ENCODE measurements at regions not wholly inside any gene's neighbourhood (a gene's known extent, or its start where the extent isn't known, plus 50 kb on each side); places are given as distances from the start of the nearest gene placed in this dataset.

- Histone ChIP-seq H3K9me3 (no peaks in the 10 kb centered on the region), H3K27me3 (replicated peaks; ENCODE audit: insufficient read depth) (no peaks in the 10 kb centered on the region), H3K4me3 (no peak overlapping the region), H3K4me1 (ENCODE audit: control insufficient read depth in 1 of 2, low read depth in 2 of 2) (no peaks in the 10 kb centered on the region), H3K36me3 (no peaks in the 10 kb centered on the region), H3K27ac (no peak overlapping the region)
- DNase-seq (ENCODE audit: low spot score) (no peak), ATAC-seq (ENCODE audit: insufficient number of reproducible peaks, low FRiP score, low read depth) (no peak)
- no peak for TF ChIP-seq CTCF (IDR thresholded peaks at IDR 0.05)
Observed at GRCh38 chr5:8767111-8767510, 778.8 kb downstream of the SEMA5A start.

GRCh38 chr5:8767746-8768145 is 778.1 kb downstream of the SEMA5A start:
- no peak overlapping the region for H3K27ac ChIP-seq
- no peaks in the 10 kb centered on the region for H3K9me3 ChIP-seq
- no peak overlapping the region for H3K4me3 ChIP-seq
- no peaks in the 10 kb centered on the region for H3K4me1 ChIP-seq (ENCODE audit: control insufficient read depth in 1 of 2, low read depth in 2 of 2)
- no peak for ATAC-seq (ENCODE audit: insufficient number of reproducible peaks, low FRiP score, low read depth)
- no peaks in the 10 kb centered on the region for H3K27me3 ChIP-seq (replicated peaks; ENCODE audit: insufficient read depth)
- no peaks in the 10 kb centered on the region for H3K36me3 ChIP-seq
- TF ChIP-seq CTCF (IDR thresholded peaks at IDR 0.05), result no peak
- DNase-seq (ENCODE audit: low spot score), result no peak

- Histone ChIP-seq H3K4me1 (ENCODE audit: control insufficient read depth in 1 of 2, low read depth in 2 of 2) (no peaks in the 10 kb centered on the region), H3K36me3 (no peaks in the 10 kb centered on the region), H3K27me3 (replicated peaks; ENCODE audit: insufficient read depth) (no peaks in the 10 kb centered on the region), H3K9me3 (no peaks in the 10 kb centered on the region), H3K27ac (no peak overlapping the region), H3K4me3 (no peak overlapping the region)
- no peak for TF ChIP-seq CTCF (IDR thresholded peaks at IDR 0.05)
- ATAC-seq (ENCODE audit: insufficient number of reproducible peaks, low FRiP score, low read depth) (no peak), DNase-seq (ENCODE audit: low spot score) (no peak)
Observed at GRCh38 chr5:8769631-8770030, 776.2 kb downstream of the SEMA5A start.

GRCh38 chr5:8770431-8770830 is 775.4 kb downstream of the SEMA5A start:
- Histone ChIP-seq H3K4me1 (ENCODE audit: control insufficient read depth in 1 of 2, low read depth in 2 of 2) (no peaks in the 10 kb centered on the region), H3K27ac (no peak overlapping the region), H3K4me3 (no peak overlapping the region), H3K9me3 (no peaks in the 10 kb centered on the region), H3K27me3 (replicated peaks; ENCODE audit: insufficient read depth) (no peaks in the 10 kb centered on the region), H3K36me3 (no peaks in the 10 kb centered on the region)
- DNase-seq (ENCODE audit: low spot score) (no peak), ATAC-seq (ENCODE audit: insufficient number of reproducible peaks, low FRiP score, low read depth) (no peak)
- no peak for TF ChIP-seq CTCF (IDR thresholded peaks at IDR 0.05)

GRCh38 chr5:8773046-8773615 is 772.7 kb downstream of the SEMA5A start:
- no peak overlapping the region for H3K27ac ChIP-seq
- no peak for DNase-seq (ENCODE audit: low spot score)
- H3K4me3 ChIP-seq, result no peak overlapping the region
- no peaks in the 10 kb centered on the region for H3K36me3 ChIP-seq
- no peak for ATAC-seq (ENCODE audit: insufficient number of reproducible peaks, low FRiP score, low read depth)
- H3K27me3 ChIP-seq (replicated peaks; ENCODE audit: insufficient read depth), result no peaks in the 10 kb centered on the region
- no peak for TF ChIP-seq CTCF (IDR thresholded peaks at IDR 0.05)
- no peaks in the 10 kb centered on the region for H3K4me1 ChIP-seq (ENCODE audit: control insufficient read depth in 1 of 2, low read depth in 2 of 2)
- no peaks in the 10 kb centered on the region for H3K9me3 ChIP-seq

All from thoracic aorta (tissue), 2 donors.